ENCODE measurements at regions not wholly inside any gene's neighbourhood (a gene's known extent, or its start where the extent isn't known, plus 50 kb on each side); places are given as distances from the start of the nearest gene placed in this dataset.

GRCh38 chr7:13724191-13724976 is 265.1 kb downstream of the ETV1 start:
- TF ChIP-seq POLR2AphosphoS5 (IDR thresholded peaks at IDR 0.05; ENCODE audit: borderline replicate concordance, low read depth, low read length) (no peak), EZH2 (IDR thresholded peaks at IDR 0.05) (no peak), FOXP2 (optimal IDR thresholded peaks at IDR 0.05; ENCODE audit: control extremely low read depth, extremely low read length, insufficient read depth) (no peak)
